Retinal pigment epithelial cell (primary cell): ENCODE measurements at regions not wholly inside any gene's neighbourhood (a gene's known extent, or its start where the extent isn't known, plus 50 kb on each side); places are given as distances from the start of the nearest gene placed in this dataset.

ENCODE experiments used
- DNase-seq: peaks from one replicate; pipeline ENCODE4 v3.0.0-alpha.2; 2010; ENCODE audit warnings: low read depth
- H3K4me3 ChIP-seq: 2 replicates; pipeline ENCODE4 v1.5.1; 2011; ENCODE audit warnings: mild to moderate bottlenecking, low read length, control low read depth, moderate library complexity
- TF ChIP-seq, protein P1 (sequence below): conservative IDR thresholded peaks from 2 replicates; pipeline ENCODE4 v1.5.1; 2011; ENCODE audit warnings: low read depth, low read length, control low read depth, inconsistent platforms

DNA sequence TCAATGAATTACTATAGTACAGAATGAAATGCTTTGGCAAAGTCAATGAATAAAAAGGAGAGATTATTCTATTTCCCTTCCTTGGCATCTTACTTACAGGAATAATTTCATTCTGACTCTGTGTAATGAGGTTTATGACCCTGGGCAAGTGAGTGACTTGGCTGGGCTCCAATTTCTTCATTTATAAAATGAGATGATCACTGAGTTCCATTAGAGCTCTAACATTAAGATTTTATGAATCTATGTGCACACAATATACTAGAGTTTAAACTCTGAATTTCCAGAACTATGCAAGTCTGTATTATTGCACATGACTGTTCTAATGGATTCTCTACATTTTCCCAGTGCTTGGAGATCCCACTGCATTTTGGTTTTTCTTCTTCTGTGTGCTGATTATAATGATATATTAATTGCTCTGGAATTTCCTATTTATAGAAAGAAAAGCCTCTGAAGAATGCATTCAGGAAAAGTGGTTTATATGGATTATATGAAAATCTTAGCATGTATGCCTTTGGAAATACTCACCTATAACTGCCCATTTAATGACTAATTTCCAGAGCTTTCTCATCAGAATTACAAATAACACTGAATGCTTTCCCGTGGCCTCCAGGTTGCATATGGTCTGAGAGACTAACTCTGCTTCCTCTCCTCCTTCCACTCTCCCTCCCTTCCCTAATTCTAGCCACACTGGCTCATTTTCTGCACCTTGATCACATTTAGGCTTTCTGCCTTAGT lies 97.4 kb upstream of the CHRM3 start:
- no peak overlapping the region for H3K4me3 ChIP-seq
- DNase-seq = peak; percentile 74
- TF ChIP-seq, protein P1, sequence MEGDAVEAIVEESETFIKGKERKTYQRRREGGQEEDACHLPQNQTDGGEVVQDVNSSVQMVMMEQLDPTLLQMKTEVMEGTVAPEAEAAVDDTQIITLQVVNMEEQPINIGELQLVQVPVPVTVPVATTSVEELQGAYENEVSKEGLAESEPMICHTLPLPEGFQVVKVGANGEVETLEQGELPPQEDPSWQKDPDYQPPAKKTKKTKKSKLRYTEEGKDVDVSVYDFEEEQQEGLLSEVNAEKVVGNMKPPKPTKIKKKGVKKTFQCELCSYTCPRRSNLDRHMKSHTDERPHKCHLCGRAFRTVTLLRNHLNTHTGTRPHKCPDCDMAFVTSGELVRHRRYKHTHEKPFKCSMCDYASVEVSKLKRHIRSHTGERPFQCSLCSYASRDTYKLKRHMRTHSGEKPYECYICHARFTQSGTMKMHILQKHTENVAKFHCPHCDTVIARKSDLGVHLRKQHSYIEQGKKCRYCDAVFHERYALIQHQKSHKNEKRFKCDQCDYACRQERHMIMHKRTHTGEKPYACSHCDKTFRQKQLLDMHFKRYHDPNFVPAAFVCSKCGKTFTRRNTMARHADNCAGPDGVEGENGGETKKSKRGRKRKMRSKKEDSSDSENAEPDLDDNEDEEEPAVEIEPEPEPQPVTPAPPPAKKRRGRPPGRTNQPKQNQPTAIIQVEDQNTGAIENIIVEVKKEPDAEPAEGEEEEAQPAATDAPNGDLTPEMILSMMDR = no peak

- TF ChIP-seq, protein P1 = no peak
- H3K4me3 ChIP-seq = no peak overlapping the region
- no peak for DNase-seq
These were observed 99.1 kb upstream of the CHRM3 start for GRCh38 chr1:239287296-239287695.

DNA sequence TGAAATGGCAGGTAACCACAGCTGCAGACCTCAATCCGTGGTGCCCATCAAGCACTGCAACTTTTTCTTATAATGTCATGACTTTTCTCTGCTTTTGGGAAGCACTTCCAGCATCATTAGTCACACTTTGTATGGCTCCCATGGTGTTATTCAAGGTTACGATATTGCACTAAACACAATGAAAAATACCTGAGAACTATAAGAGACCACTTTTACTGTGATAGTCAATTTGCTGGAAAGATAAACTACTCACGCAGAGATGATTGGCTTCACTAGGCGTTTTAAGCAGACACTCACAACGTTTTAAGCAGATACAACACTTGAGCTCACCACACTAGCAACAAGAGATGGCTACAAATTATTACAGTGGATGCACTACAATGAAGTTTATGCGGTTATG lies 103.2 kb upstream of the CHRM3 start:
- TF ChIP-seq, protein P1 = no peak
- no peak overlapping the region for H3K4me3 ChIP-seq

DNA sequence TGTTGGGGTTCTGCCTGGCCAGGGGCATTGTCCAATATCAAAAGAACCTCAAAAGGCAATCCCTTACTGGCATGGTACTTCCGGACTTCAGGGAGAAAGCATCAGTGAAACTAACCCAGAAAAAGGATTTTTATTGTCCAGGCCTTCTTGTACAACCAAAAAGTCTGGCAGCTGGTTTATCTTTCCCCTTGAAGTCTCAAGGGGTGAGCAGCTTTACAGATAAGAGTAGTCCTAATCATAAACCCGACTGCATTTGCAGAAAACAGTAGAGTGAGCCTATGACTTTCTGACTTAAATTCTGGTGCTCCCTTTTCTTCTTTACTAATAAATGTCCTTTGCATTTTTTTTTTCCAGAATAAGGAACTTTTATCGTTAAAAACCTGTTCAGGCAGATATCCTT lies 104.0 kb upstream of the CHRM3 start:
- TF ChIP-seq, protein P1 = no peak
- DNase-seq = no peak
- H3K4me3 ChIP-seq = no peak overlapping the region

More for the DNA sequence above, 103.2 kb upstream of the CHRM3 start:
- DNase-seq = no peak

DNA sequence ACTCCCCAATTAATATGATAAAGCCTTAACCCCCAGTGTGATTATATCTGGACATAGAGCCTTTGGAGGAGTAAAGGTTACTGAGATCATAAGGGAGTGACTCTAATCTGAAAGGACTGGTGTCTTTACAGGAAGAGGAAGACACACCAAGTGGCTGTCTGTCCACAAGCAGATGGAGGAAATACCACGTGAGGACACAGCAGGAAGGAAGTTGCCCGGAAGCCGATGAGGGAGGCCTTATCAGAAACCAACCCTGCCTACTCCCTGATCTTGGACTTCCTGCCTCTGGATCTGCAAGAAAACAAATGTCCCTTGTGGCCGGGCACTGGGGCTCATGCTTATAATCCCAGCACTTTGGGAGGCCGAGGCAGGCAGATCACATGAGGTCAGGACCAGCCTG lies 110.3 kb upstream of the CHRM3 start:
- no peak overlapping the region for H3K4me3 ChIP-seq
- TF ChIP-seq, protein P1 = no peak
- no peak for DNase-seq

- H3K4me3 ChIP-seq = no peak overlapping the region
- DNase-seq = no peak
- TF ChIP-seq, protein P1 = no peak
These were observed 112.0 kb upstream of the CHRM3 start for GRCh38 chr1:239274242-239274830.

DNA sequence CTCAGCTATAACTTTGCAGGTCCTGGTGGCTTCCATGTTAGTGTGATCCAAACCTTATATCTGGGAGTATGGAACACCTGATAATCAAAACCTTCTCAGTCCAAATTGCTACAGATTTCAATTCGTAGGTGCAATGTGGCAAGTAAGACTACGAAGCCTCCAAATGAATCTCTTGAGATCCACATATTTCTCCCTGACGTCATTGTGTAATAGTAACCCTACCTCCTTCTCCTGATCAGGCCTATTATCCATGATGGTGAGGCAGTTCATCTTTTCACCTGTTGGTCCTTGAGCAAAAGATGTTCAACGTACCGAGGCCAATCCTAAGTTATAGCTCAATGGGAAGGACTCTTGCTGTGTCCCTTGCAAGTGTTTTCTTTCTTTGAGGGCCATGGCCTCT lies 115.9 kb upstream of the CHRM3 start:
- no peak overlapping the region for H3K4me3 ChIP-seq
- TF ChIP-seq, protein P1 = no peak
- no peak for DNase-seq
